ENCODE measurements at regions not wholly inside any gene's neighbourhood (a gene's known extent, or its start where the extent isn't known, plus 50 kb on each side); places are given as distances from the start of the nearest gene placed in this dataset.

GRCh38 chr3:31413515-31413914, 119.2 kb upstream of the STT3B start:
- H3K4me3 ChIP-seq (replicated peaks; ENCODE audit: low read depth, low read length) = no peak overlapping the region
- no peaks in the 10 kb centered on the region for H3K36me3 ChIP-seq (ENCODE audit: control insufficient read depth, insufficient read depth, low read length)
- no peaks in the 10 kb centered on the region; the same call in 1 of the 2 replicates for H3K27me3 ChIP-seq (replicated peaks; ENCODE audit: control insufficient read depth, insufficient read depth, low read length)
- DNase-seq (ENCODE audit: extremely low read depth, insufficient read length) = no peak
- TF ChIP-seq CTCF (IDR thresholded peaks at IDR 0.05; ENCODE audit: insufficient read depth, low read length, poor library complexity, severe bottlenecking) = no peak

DNA sequence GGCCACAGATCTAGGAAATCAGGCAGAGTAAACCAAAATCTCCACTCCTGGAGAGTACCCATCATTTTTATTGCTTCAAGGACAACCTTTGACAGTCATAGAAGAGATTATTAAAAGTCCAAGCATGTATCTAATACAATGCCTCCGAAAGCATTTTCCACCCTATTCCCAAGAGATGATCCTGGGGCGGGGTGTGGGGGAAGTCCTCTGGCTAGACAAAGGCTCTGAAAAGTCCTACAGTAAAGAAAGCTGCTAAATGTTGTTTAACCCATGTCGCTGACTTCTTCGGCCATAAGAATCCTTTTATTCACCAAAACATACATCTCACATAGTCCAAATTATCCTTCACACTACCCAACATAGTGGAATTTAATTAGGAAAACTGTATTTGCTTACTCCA, 115.7 kb upstream of the STT3B start:
- DNase-seq (ENCODE audit: extremely low read depth, insufficient read length) = no peak
- TF ChIP-seq CTCF (IDR thresholded peaks at IDR 0.05; ENCODE audit: insufficient read depth, low read length, poor library complexity, severe bottlenecking) = no peak
- no peak overlapping the region for H3K4me3 ChIP-seq (replicated peaks; ENCODE audit: low read depth, low read length)
- H3K36me3 ChIP-seq (ENCODE audit: control insufficient read depth, insufficient read depth, low read length) = no peaks in the 10 kb centered on the region
- no peaks in the 10 kb centered on the region; the same call in 1 of the 2 replicates for H3K27me3 ChIP-seq (replicated peaks; ENCODE audit: control insufficient read depth, insufficient read depth, low read length)

- H3K36me3 ChIP-seq (ENCODE audit: control insufficient read depth, insufficient read depth, low read length) = no peaks in the 10 kb centered on the region
- no peak for TF ChIP-seq CTCF (IDR thresholded peaks at IDR 0.05; ENCODE audit: insufficient read depth, low read length, poor library complexity, severe bottlenecking)
- no peaks in the 10 kb centered on the region; the same call in 1 of the 2 replicates for H3K27me3 ChIP-seq (replicated peaks; ENCODE audit: control insufficient read depth, insufficient read depth, low read length)
- no peak for DNase-seq (ENCODE audit: extremely low read depth, insufficient read length)
- H3K4me3 ChIP-seq (replicated peaks; ENCODE audit: low read depth, low read length) = no peak overlapping the region
These were observed 115.2 kb upstream of the STT3B start for GRCh38 chr3:31417486-31417885.

GRCh38 chr3:31420311-31420710, 112.4 kb upstream of the STT3B start:
- H3K36me3 ChIP-seq (ENCODE audit: control insufficient read depth, insufficient read depth, low read length) = no peaks in the 10 kb centered on the region
- no peak for DNase-seq (ENCODE audit: extremely low read depth, insufficient read length)
- H3K27me3 ChIP-seq (replicated peaks; ENCODE audit: control insufficient read depth, insufficient read depth, low read length) = no peaks in the 10 kb centered on the region; the same call in 1 of the 2 replicates
- TF ChIP-seq CTCF (IDR thresholded peaks at IDR 0.05; ENCODE audit: insufficient read depth, low read length, poor library complexity, severe bottlenecking) = no peak
- H3K4me3 ChIP-seq (replicated peaks; ENCODE audit: low read depth, low read length) = no peak overlapping the region

GRCh38 chr3:31421314-31422048, 111.2 kb upstream of the STT3B start:
- H3K27me3 ChIP-seq (replicated peaks; ENCODE audit: control insufficient read depth, insufficient read depth, low read length) = no peaks in the 10 kb centered on the region; the same call in 1 of the 2 replicates
- peak; percentile 12 for DNase-seq (ENCODE audit: extremely low read depth, insufficient read length)
- H3K4me3 ChIP-seq (replicated peaks; ENCODE audit: low read depth, low read length) = no peak overlapping the region
- H3K36me3 ChIP-seq (ENCODE audit: control insufficient read depth, insufficient read depth, low read length) = no peaks in the 10 kb centered on the region
- TF ChIP-seq CTCF (IDR thresholded peaks at IDR 0.05; ENCODE audit: insufficient read depth, low read length, poor library complexity, severe bottlenecking) = no peak
